ENCODE measurements at regions not wholly inside any gene's neighbourhood (a gene's known extent, or its start where the extent isn't known, plus 50 kb on each side); places are given as distances from the start of the nearest gene placed in this dataset.

DNA sequence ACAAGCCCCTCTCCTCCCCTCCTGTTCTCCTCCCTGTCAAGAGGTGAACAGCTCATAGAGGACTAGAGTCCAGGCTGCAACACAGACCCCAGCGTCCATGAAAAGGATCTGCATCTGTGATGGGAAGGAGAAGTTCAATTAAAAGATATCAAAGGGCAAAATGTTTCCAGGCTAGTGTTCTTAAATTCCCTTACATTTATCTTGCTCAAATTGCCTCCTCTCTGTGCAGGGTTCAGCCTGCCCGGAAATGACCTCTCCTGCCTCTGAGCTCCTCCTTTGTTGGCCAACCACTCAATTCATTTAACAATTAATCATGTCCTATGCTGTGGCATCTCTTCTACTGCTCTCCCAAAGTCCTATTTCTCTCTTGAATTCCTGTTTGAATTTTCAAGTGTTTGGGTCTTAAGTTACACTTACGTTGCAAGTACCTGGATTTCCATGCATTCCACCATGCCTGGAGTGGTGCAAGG is 105.3 kb downstream of the TSN start:
- no peak for DNase-seq

GRCh38 chr2:121862286-121862685 is 106.8 kb downstream of the TSN start:
- DNase-seq = no peak

GRCh38 chr2:121865914-121866313 is 110.5 kb downstream of the TSN start:
- DNase-seq = no peak

DNA sequence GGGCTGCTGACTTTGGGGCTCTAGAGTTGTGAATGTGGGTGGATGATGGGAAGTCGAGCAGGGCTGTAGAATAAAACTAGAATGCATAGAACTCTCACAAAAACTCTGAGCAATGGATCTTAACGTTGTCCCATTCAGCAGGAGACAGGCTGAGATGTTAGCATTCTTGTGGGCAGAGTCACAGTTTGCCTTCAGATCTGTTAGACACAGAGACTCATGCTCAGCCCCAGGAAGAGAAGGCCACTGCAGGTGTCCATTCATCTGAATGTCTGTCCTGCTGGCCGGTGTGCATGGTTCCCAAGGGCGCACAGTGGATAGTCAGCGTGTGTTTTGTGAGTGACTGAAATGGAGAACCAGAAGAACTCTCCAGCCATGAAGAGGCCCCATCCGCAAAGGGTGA is 111.3 kb downstream of the TSN start:
- DNase-seq = no peak

DNA sequence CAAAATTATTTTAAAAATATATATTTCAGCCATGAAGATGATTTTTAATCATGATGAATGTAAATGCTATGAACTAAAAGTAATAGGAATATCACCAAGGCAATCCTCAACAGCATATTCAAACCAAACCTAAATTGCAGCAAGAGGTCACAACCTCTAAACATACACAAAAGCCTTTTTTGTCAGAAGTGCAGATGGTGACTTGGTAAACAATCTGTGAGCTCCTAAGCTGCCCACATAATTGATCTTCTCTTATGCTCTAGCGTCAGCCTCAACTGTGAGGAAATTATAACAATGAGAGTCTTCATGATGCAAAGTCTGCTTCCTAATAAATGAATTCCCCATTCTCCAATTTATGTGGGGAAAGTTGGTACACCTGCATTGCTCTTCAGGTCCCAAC is 113.2 kb downstream of the TSN start:
- DNase-seq = no peak

DNA sequence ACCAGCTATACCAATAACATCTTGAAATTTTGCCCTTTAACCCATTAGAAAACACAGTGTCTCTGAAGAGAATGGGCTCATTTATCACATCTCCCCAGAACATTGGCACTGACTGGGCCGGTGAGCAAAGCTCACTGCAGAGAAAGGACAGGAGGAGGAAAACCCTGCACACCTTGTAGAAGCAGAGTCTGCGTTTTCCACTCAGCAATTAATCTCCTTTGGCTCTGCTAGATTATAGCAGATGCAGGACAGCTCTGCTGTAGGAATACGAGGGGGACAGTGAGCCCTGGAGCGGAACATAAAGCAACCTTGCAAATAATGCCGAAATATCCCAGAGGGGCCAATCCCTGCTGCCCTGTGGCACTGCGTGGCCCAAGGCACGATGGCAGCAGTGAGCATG is 113.9 kb downstream of the TSN start:
- no peak for DNase-seq

GRCh38 chr2:121869873-121870272 is 114.4 kb downstream of the TSN start:
- no peak for DNase-seq

GRCh38 chr2:121872651-121873050 is 117.2 kb downstream of the TSN start:
- DNase-seq = no peak

GRCh38 chr2:121873864-121874263 is 118.4 kb downstream of the TSN start:
- no peak for DNase-seq

DNA sequence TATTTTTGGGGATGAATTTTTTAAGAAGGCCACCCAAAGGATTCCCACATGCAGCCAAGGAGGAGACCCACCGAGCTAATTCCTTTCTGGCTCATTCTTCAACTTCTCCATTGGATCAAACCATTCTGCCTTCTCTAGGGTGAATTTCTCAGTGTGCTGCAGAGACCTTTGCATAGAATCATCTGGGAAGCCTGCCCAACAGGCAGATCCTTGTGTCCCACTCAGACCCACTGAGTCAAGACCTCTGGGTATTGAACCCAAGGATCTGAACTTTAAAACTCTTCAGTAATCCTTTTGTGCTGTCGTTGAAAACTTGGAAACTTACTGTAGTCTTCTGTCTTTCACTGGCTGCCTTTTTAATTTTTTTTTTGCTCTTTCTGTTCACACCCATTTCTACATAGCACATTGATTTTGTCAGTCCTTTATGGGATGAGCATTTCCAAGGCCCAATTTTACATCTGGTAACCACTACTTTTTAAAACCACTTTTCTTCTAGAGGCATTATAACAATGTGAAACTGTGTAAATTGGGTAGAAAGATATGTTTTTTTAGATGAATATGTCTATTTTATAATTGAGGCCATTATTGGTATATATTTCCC is 120.2 kb downstream of the TSN start:
- no peak for DNase-seq

GRCh38 chr2:121877366-121877765 is 121.9 kb downstream of the TSN start:
- no peak for DNase-seq

DNA sequence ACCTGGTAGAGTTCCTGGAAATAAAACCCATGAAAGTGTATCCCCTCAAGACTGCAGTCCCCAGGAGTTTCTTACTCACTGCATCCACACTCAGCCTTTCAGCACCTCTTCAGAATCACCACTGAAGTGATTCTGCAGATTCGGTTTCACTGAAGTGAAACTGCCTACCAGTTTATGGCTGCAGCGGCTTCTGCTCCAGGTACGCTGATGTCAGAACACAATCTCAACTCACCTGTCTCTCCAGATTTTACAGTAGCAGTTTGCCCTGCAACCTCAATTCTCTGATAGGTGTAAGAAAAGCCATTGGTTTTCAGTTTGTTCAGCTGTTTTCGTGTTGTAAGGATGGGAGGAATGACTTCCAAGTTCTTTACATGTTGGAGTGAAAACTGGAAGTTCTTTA is 124.8 kb downstream of the TSN start:
- DNase-seq = no peak

- DNase-seq = no peak
Observed at GRCh38 chr2:121881038-121881437, 125.6 kb downstream of the TSN start.

- no peak for DNase-seq
Observed at GRCh38 chr2:121881950-121882349, 126.5 kb downstream of the TSN start.

- no peak for DNase-seq
Observed at GRCh38 chr2:121884078-121884477, 128.6 kb downstream of the TSN start.

- no peak for DNase-seq
Observed at GRCh38 chr2:121884511-121884921, 129.1 kb downstream of the TSN start.

DNA sequence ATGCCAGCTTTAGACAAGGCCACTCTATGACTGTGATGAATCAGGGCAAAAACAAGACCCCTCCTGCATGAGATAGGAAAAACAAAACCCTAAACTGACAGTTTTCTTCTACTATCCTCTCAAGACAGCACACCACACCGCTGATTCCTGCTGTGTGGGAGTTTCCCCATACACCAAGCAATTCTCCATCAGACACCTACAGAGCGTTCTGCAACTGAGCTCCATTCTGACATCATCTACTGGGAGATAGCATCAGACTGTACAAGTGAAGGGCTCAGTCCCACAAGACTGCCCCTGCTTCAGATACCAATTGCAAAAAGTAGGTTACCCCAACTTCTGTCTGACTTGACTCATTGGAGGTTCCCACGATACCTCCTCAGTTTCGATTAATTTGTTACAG is 130.6 kb downstream of the TSN start:
- no peak for DNase-seq

GRCh38 chr2:121887513-121888188 is 132.2 kb downstream of the TSN start:
- DNase-seq = no peak

DNA sequence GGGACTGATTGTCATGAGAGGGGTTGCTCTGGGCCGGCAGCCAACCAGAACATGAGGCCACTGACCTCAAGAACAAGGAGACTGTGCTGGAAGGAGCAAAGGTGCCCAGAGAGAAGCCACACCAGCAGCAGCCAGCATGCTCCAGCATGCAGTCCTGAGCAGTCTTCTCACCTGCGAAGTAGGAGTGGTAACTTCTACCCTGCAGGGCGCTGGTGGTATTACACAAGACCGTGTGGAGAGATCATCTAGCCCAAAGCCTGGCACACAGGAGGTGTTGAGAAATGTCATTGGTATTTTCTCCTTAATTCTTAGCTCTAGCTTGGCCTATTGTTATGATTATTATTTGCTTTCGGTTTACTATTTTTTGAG is 132.7 kb downstream of the TSN start:
- DNase-seq = no peak

GRCh38 chr2:121890041-121890440 is 134.6 kb downstream of the TSN start:
- no peak for DNase-seq

DNA sequence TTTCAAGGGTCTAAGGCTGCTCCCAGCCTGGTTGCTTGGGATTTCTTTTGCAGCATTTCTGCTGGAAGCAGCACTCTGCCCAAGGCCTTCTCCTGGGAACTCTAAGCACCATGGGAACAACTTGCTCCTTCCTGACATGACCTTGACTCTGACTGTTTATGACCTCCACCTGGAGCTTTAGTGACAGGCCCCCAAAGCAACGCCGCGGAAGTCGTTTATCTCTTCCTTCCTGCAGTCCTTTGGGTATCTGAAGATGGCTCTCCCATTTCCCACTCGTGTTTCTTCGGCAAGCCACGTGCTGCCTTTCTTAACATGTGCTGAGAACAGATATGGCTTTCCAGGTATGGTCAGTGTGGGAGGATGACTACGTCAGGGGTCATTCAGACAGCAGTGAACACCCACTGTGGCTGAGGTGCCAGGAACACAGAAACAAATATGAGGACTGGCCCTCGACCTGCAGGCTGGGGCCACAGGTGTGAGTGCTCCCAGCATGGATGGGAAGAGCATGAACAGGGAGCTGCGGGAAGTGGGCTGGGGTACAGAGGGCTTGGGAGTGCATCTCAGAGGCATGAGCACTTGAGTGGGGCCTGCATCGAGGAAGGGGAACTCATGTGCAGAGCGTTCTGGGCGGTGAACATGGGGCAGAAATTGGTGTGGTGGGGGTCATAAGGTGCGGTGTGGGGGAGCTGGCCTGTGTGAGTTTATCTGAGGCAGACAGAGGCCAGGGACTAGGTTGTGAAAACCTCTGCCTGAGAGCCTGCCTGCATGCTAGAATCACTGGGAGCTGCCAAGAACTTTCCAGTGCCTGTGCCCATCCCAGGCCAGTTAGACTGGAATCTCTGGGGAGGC is 140.5 kb downstream of the TSN start:
- no peak for DNase-seq

DNA sequence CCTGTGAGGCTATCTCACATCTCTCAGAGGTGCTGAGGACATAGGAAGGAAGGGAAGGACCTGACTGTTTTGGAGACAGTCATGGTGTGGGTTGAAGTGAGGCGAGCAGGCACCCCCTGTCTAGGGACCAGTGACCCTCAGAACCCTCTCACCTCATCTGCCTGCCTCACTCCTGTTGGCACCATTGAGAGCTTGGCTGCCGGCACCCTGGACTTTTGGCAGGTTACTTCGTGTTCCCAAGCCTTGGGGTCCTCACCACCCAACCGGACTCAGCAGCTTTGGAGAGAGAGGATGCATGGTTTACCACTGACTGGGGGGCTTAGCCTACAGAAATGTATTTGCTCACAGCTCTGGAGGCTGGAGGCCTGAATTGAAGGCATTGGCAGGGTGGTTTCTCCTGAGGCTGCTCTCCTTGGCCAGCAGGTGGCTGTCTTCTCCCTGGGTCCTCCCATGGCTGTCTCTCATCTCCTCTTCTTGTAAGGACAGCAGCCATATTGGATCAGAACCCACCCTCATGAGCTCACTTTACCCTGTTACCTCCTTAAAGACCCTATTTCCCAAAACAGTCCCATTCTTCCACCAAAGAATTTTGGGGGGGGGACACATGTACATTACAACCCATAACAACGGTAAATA is 142.0 kb downstream of the TSN start:
- DNase-seq = no peak

DNA sequence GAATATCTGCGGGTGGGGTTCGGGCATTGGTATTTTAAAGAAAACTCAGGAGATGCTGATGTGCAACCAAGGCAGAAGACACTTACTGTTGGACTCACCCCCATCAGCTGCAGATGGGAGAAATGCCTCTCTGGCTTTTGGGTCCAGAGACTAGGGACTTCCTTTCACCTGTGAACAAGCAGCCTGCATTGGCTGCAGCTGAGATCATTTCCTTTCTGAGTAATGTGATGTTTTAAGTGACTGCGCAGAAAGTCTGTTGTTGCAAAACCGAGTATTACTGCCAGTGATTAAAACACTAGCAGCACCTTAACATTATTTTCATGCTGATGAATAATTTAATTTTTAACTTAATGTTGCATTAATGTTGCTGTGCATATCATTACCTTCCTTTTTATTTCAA is 143.0 kb downstream of the TSN start:
- no peak for DNase-seq

DNA sequence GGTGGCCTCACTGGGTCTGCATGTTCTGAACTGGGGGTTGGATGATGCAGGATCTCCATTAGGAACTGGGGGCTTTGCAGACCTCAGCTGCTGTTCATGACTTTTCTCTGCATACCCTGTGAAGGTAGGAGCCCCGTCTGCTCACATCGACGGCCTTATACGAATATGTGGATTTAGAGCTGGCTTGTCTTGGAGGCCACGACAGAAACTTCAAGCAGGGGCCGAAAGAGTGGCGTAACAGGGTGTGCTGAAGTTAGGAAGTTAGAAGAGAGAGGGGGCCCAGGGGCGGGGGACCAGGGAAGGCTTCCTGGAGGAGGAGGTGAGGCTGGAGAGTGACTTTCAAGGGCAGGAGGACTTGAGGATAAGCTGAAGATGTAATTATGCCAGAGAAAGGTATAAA is 144.9 kb downstream of the TSN start:
- no peak for DNase-seq
